GM12892 (cell line): ENCODE measurements at regions not wholly inside any gene's neighbourhood (a gene's known extent, or its start where the extent isn't known, plus 50 kb on each side); places are given as distances from the start of the nearest gene placed in this dataset.

Source experiments
- DNase-seq: peaks from one replicate; pipeline ENCODE4 v3.0.0; 2011; ENCODE audit not compliant: insufficient read length
- FAIRE-seq: peaks from 2 replicates; lab custom pipeline; 2011; peaks lifted over from hg19 to GRCh38; lab: Jason Lieb, UNC
- POLR2A ChIP-seq: IDR thresholded peaks from 2 replicates; pipeline ENCODE4 v1.6.1; 2011; ENCODE audit warnings: low read depth, low read length, control low read depth
- POLR2AphosphoS5 ChIP-seq: IDR thresholded peaks from 2 replicates; pipeline ENCODE4 v1.6.1; 2011; ENCODE audit warnings: low read depth, low read length, control low read depth
- TAF1 ChIP-seq: IDR thresholded peaks from 2 replicates; pipeline ENCODE4 v1.6.1; 2011; ENCODE audit warnings: low read depth, mild to moderate bottlenecking, control low read depth, low read length, borderline replicate concordance

DNA sequence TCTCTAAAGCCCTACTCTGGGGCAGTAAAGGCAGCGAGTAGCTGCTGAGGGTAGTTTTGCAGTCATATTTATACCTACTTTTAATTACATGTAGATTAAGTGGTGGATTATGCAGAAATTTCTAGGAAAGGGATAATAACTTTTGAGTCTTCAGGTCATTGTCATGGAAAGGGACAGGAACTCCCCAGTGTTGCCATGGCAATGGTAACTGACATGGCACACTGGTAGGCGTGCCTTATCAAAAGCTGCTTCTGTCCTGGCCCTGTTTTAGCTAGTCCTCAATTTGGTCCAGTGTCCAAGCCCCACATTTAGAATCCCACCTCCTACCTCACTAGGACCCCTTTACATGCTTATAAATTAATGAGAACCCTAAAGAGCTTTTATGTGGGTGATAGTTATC is 303.1 kb downstream of the VRK1 start:
- FAIRE-seq = no peak
- DNase-seq = no peak
- TF ChIP-seq TAF1 (no peak), POLR2AphosphoS5 (no peak), POLR2A (no peak)

DNA sequence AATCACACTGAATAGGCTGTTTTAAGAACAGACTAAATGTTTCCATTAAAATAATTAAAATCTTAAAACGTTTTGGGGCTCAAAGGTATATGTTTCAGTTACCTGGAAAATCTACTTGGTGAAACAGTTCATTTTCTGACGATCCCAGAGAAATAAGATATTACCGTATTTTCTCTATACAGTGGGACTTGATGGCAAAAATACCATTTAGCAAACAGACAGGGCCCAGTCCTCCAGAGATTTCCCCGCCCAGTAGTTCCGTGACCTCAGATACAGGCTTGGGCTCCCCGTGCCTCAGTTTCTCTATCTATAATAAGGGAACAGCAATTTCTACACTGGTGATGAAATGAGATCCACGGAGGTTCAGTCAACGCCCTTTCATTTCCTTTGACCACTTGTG is 304.4 kb downstream of the VRK1 start:
- FAIRE-seq = no peak

GRCh38 chr14:97104029-97104428 is 306.8 kb downstream of the VRK1 start:
- no peak for FAIRE-seq

More for the DNA sequence above, 304.4 kb downstream of the VRK1 start:
- no peak for DNase-seq
- TF ChIP-seq POLR2A = no peak
- TF ChIP-seq TAF1 = no peak
- no peak for TF ChIP-seq POLR2AphosphoS5

GRCh38 chr14:97106166-97106565 is 309.0 kb downstream of the VRK1 start:
- FAIRE-seq = no peak
- peak; percentile 4 for DNase-seq
- TF ChIP-seq POLR2AphosphoS5 (no peak), TAF1 (no peak), POLR2A (no peak)

More at GRCh38 chr14:97104029-97104428, 306.8 kb downstream of the VRK1 start:
- TF ChIP-seq POLR2AphosphoS5 (no peak), TAF1 (no peak), POLR2A (no peak)
- DNase-seq = no peak

DNA sequence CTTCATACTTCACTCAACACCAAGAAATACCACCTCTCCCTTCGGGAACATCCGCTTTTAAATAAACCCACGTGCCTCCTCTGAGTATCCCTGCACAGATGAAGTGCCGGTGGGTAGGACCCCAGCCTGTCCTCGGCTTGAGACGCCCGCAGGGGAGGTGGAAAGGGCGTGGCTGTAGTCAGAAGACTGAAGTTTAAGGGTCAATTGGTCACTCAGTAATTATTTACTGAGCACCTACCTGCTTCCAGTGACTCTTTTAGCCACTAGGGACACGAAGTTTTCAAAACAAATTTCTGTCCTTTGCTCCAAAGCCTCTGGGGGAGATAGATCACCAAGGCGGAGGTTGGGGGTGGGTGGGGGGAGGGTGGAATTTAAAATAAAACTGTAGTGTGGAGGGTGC is 309.4 kb downstream of the VRK1 start:
- no peak for DNase-seq
- no peak for FAIRE-seq
- TF ChIP-seq POLR2AphosphoS5 (no peak), TAF1 (no peak)

GRCh38 chr14:97107080-97107479 is 309.9 kb downstream of the VRK1 start:
- no peak for TF ChIP-seq POLR2AphosphoS5
- no peak for TF ChIP-seq POLR2A
- no peak for TF ChIP-seq TAF1
- no peak for DNase-seq
- FAIRE-seq = no peak

GRCh38 chr14:97107760-97108159 is 310.6 kb downstream of the VRK1 start:
- no peak for FAIRE-seq
- DNase-seq = no peak
- no peak for TF ChIP-seq POLR2A
- TF ChIP-seq TAF1 = no peak
- TF ChIP-seq POLR2AphosphoS5 = no peak

- DNase-seq = no peak
- FAIRE-seq = no peak
These were observed 312.1 kb downstream of the VRK1 start for GRCh38 chr14:97109234-97109633.

DNA sequence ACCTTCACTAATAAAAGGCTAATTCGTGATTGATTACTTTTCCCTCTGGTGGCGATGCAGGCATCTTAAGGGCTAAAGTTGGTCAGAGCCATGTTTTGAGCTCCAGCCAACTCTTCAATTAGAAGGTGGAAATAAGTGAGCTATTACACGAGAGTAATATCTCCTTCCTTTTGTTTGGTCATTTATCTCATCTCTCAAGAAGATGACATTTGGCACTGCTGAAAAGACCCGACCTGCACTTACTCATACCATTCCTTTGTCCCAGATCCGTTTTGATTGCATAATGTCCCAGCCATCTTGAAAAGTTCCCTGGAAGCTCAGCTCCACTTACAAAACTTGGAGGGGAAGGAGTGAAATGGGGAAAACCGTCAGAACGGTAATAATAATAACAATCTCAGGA is 316.2 kb downstream of the VRK1 start:
- no peak for TF ChIP-seq POLR2A
- TF ChIP-seq POLR2AphosphoS5 = no peak
- TF ChIP-seq TAF1 = no peak
- FAIRE-seq (no peak), DNase-seq (no peak)

More at GRCh38 chr14:97109234-97109633, 312.1 kb downstream of the VRK1 start:
- TF ChIP-seq POLR2AphosphoS5 (no peak), TAF1 (no peak), POLR2A (no peak)

- DNase-seq (no peak), FAIRE-seq (no peak)
- TF ChIP-seq POLR2AphosphoS5 (no peak), POLR2A (no peak), TAF1 (no peak)
These were observed 319.4 kb downstream of the VRK1 start for GRCh38 chr14:97116546-97116945.

- TF ChIP-seq POLR2A (no peak), POLR2AphosphoS5 (no peak), TAF1 (no peak)
- FAIRE-seq = no peak
- no peak for DNase-seq
These were observed 320.5 kb downstream of the VRK1 start for GRCh38 chr14:97117693-97118092.

- DNase-seq = no peak
- no peak for FAIRE-seq
- no peak for TF ChIP-seq POLR2A
- no peak for TF ChIP-seq POLR2AphosphoS5
- no peak for TF ChIP-seq TAF1
These were observed 323.0 kb downstream of the VRK1 start for GRCh38 chr14:97120204-97120603.
